Parathyroid adenoma (tissue), 2 donors: ENCODE measurements at regions not wholly inside any gene's neighbourhood (a gene's known extent, or its start where the extent isn't known, plus 50 kb on each side); places are given as distances from the start of the nearest gene placed in this dataset.

Experiments
- H2AFZ ChIP-seq: fragments of 300-600 bp; sonication (generic); one replicate; pipeline ENCODE4 v1.7.0; 2017; ENCODE audit warnings: antibody characterized with exemption, mild to moderate bottlenecking
- H3K27ac ChIP-seq: fragments of 300-600 bp; sonication (generic); one replicate; pipeline ENCODE4 v1.7.0; 2017
- H3K27me3 ChIP-seq: fragments of 300-600 bp; sonication (generic); one replicate; pipeline ENCODE4 v1.7.0; 2017; ENCODE audit warnings: low read length; ENCODE audit not compliant: control insufficient read depth, insufficient read depth
- H3K36me3 ChIP-seq: fragments of 300-600 bp; sonication (generic); one replicate; pipeline ENCODE4 v1.7.0; 2017; ENCODE audit warnings: low read length; ENCODE audit not compliant: control insufficient read depth, insufficient read depth
- H3K4me1 ChIP-seq: fragments of 300-600 bp; sonication (generic); one replicate; pipeline ENCODE4 v1.7.0; 2017; ENCODE audit warnings: control low read depth
- H3K4me2 ChIP-seq: fragments of 300-600 bp; sonication (generic); one replicate; pipeline ENCODE4 v1.7.0; 2017; ENCODE audit warnings: low read length
- H3K4me3 ChIP-seq: fragments of 300-600 bp; sonication (generic); one replicate; pipeline ENCODE4 v1.7.0; 2017; ENCODE audit warnings: low read depth, low read length
- H3K79me2 ChIP-seq: fragments of 300-600 bp; sonication (generic); one replicate; pipeline ENCODE4 v1.7.0; 2017; ENCODE audit warnings: control low read depth
- H3K9ac ChIP-seq: fragments of 300-600 bp; sonication (generic); one replicate; pipeline ENCODE4 v1.7.0; 2017; ENCODE audit warnings: mild to moderate bottlenecking
- H3K9me3 ChIP-seq: fragments of 300-600 bp; sonication (generic); one replicate; pipeline ENCODE4 v1.7.0; 2017; ENCODE audit warnings: low read length; ENCODE audit not compliant: control insufficient read depth
- TF ChIP-seq, protein P1 (sequence below): fragments of 300-600 bp; sonication (generic); IDR thresholded peaks from one replicate; pipeline ENCODE4 v1.7.0; 2017; ENCODE audit warnings: antibody characterized with exemption, mild to moderate bottlenecking
- donor health status: primary hyperparathyroidism.

DNA sequence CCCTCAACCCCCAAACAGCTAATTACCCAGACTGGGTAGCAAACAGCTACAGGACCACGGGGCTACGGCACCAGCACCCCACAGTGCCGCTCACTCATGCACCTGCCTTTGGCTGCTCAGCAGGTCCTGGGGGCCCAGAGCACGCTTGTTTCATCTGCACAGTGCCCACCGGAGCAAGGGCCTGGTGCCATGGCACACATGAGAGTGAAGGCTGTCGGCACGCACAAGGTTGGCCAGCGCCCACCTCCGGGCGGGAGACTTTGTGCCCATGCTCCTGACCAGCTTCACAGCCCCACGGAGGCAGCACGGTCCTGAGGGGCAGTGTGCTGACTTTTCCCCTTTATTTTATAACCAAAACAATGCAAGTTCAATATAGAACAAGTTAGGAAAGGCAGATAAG is 135.9 kb upstream of the NSMCE3 start:
- Histone ChIP-seq H2AFZ (no peak overlapping the region), H3K79me2 (peaks cover 15% of the 10 kb centered on the region), H3K9me3 (no peaks in the 10 kb centered on the region), H3K27me3 (no peaks in the 10 kb centered on the region), H3K36me3 (no peaks in the 10 kb centered on the region), H3K9ac (no peak overlapping the region), H3K27ac (no peak overlapping the region), H3K4me2 (no peak overlapping the region), H3K4me3 (no peak overlapping the region), H3K4me1 (no peaks in the 10 kb centered on the region)
- TF ChIP-seq, protein P1, sequence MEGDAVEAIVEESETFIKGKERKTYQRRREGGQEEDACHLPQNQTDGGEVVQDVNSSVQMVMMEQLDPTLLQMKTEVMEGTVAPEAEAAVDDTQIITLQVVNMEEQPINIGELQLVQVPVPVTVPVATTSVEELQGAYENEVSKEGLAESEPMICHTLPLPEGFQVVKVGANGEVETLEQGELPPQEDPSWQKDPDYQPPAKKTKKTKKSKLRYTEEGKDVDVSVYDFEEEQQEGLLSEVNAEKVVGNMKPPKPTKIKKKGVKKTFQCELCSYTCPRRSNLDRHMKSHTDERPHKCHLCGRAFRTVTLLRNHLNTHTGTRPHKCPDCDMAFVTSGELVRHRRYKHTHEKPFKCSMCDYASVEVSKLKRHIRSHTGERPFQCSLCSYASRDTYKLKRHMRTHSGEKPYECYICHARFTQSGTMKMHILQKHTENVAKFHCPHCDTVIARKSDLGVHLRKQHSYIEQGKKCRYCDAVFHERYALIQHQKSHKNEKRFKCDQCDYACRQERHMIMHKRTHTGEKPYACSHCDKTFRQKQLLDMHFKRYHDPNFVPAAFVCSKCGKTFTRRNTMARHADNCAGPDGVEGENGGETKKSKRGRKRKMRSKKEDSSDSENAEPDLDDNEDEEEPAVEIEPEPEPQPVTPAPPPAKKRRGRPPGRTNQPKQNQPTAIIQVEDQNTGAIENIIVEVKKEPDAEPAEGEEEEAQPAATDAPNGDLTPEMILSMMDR = no peak

DNA sequence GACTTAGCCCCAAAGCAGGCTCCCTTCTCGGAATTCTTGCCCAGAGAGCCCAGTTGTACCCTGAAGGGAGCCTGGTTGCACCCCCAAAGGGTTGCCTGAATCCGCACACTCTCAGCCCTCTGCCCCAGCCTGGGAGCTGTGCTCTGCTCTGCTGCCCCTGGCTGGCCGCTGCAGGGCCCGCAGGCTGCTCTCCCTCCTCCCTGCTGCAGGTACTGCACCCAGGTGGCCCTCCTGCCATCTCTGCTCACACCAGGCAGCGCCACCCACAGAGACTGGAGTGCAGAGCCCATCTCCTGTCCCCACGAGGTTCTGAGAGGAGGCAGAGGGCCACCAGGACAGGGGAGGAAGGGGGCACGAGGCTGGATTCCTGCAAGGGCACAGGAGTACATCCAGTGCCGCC is 134.2 kb upstream of the NSMCE3 start:
- Histone ChIP-seq H3K9ac (no peak overlapping the region), H3K4me3 (no peak overlapping the region), H3K36me3 (no peaks in the 10 kb centered on the region), H3K79me2 (peaks cover 15% of the 10 kb centered on the region), H3K4me1 (no peaks in the 10 kb centered on the region), H3K27ac (no peak overlapping the region), H2AFZ (no peak overlapping the region), H3K9me3 (no peaks in the 10 kb centered on the region), H3K27me3 (no peaks in the 10 kb centered on the region), H3K4me2 (no peak overlapping the region)
- TF ChIP-seq, protein P1 = peak; percentile 50

DNA sequence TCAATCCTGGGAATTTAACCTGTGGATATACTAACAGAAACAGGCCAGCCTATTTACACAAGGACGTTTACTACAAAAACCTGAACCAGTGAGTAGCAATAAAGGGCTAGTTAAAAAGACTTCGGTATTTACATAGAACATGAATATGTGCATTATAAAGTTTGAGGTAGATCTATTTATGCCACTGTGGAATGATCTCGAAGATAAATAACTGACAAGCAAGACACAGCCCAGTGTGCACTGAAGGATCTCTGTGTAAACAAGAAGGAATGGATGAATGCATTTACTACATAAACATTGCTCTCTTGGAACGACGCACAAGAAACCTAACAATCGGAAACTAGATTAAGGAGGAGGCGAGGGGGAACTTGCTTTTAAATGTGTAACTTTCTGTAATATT is 132.0 kb upstream of the NSMCE3 start:
- H3K27me3 ChIP-seq = no peaks in the 10 kb centered on the region
- H3K27ac ChIP-seq = no peak overlapping the region
- TF ChIP-seq, protein P1 = no peak
- H3K9ac ChIP-seq = no peak overlapping the region
- no peak overlapping the region for H3K4me2 ChIP-seq
- no peak overlapping the region for H3K4me3 ChIP-seq
- H3K9me3 ChIP-seq = no peaks in the 10 kb centered on the region
- H3K4me1 ChIP-seq = no peaks in the 10 kb centered on the region
- H2AFZ ChIP-seq = no peak overlapping the region
- H3K79me2 ChIP-seq = peaks cover 6% of the 10 kb centered on the region
- H3K36me3 ChIP-seq = no peaks in the 10 kb centered on the region

DNA sequence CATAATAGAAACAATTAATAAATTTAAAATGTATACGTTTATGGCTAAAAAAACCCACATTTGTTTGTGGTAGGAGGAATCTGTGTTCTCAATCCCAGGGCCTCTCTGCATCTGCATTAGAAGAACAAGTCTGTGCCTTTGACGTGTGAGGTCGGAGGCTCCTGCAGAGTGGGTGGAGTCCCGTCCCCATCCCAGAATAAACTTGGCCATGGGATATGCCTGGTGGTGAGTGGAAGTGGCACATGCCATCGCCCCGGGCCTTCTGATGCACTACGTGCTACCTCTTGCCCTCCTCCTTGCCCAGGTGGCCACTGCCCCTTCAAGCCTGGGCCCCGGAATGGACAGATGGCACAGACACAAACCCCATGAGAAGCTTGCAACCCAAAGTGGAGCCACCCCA is 131.1 kb upstream of the NSMCE3 start:
- Histone ChIP-seq H3K4me3 (no peak overlapping the region), H2AFZ (no peak overlapping the region), H3K9ac (no peak overlapping the region), H3K27ac (no peak overlapping the region), H3K4me1 (no peaks in the 10 kb centered on the region), H3K36me3 (no peaks in the 10 kb centered on the region), H3K4me2 (no peak overlapping the region), H3K9me3 (no peaks in the 10 kb centered on the region), H3K27me3 (no peaks in the 10 kb centered on the region), H3K79me2 (peaks cover 3% of the 10 kb centered on the region)
- TF ChIP-seq, protein P1 = no peak

DNA sequence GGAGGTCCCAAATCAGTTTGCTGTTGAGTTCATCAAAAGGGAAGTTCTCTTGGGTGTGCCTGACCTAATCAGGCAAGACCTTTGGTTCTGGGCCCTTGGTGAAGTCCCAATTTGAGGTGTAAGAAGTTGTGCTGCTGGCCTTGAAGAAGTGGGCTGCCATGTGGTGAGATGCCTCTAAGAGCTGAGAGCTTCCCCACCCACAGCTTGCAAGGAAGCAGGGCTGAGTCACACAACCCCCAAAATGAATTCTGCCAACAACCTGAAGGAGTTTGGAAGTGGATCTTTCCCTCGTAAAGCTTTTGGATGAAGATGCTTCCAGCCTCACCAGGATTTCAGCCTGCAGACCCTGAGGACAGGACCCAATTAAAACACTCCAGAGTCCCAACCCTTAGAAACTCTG is 129.3 kb upstream of the NSMCE3 start:
- H3K27me3 ChIP-seq = no peaks in the 10 kb centered on the region
- no peaks in the 10 kb centered on the region for H3K9me3 ChIP-seq
- no peak overlapping the region for H3K9ac ChIP-seq
- H3K4me2 ChIP-seq = no peak overlapping the region
- H3K36me3 ChIP-seq = no peaks in the 10 kb centered on the region
- no peak overlapping the region for H3K4me3 ChIP-seq
- TF ChIP-seq, protein P1 = no peak
- H3K4me1 ChIP-seq = no peaks in the 10 kb centered on the region
- H3K27ac ChIP-seq = no peak overlapping the region
- peaks cover 2% of the 10 kb centered on the region for H3K79me2 ChIP-seq
- no peak overlapping the region for H2AFZ ChIP-seq
